Smooth muscle cell (in vitro differentiated cells): ENCODE measurements at regions not wholly inside any gene's neighbourhood (a gene's known extent, or its start where the extent isn't known, plus 50 kb on each side); places are given as distances from the start of the nearest gene placed in this dataset.

ENCODE experiments used
- DNase-seq: peaks from one replicate; lab custom pipeline; 2025; ENCODE audit not compliant: unreplicated experiment; lab: John Stamatoyannopoulos, UW
- H2AFZ ChIP-seq: fragments of 200-600 bp; sonication (generic); 2 replicates; pipeline ENCODE4 v1.6.0; 2016; ENCODE audit warnings: antibody characterized with exemption, low read depth, mild to moderate bottlenecking
- H3F3A ChIP-seq: fragments of 200-600 bp; sonication (generic); 2 replicates; pipeline ENCODE4 v1.6.0; 2017; ENCODE audit warnings: antibody characterized with exemption, low read depth
- H3K27ac ChIP-seq: fragments of 200-600 bp; sonication (generic); 2 replicates; pipeline ENCODE4 v1.5.1; 2016; ENCODE audit warnings: low read depth, mild to moderate bottlenecking
- H3K27me3 ChIP-seq: fragments of 200-600 bp; sonication (generic); 2 replicates; pipeline ENCODE4 v1.6.1; 2016; ENCODE audit warnings: low read depth, mild to moderate bottlenecking
- H3K36me3 ChIP-seq: fragments of 200-600 bp; sonication (generic); 2 replicates; pipeline ENCODE4 v1.5.1; 2016; ENCODE audit warnings: low read depth
- H3K4me1 ChIP-seq: fragments of 200-600 bp; sonication (generic); 2 replicates; pipeline ENCODE4 v1.5.1; 2016; ENCODE audit warnings: low read depth
- H3K4me2 ChIP-seq: fragments of 200-600 bp; sonication (generic); 2 replicates; pipeline ENCODE4 v1.6.0; 2016; ENCODE audit warnings: mild to moderate bottlenecking
- H3K4me3 ChIP-seq: fragments of 200-600 bp; sonication (generic); 2 replicates; pipeline ENCODE4 v1.5.1; 2016; ENCODE audit warnings: mild to moderate bottlenecking
- H3K79me2 ChIP-seq: fragments of 200-600 bp; sonication (generic); 2 replicates; pipeline ENCODE4 v1.6.0; 2016; ENCODE audit warnings: low read depth, mild to moderate bottlenecking
- H3K9ac ChIP-seq: fragments of 200-600 bp; sonication (generic); 2 replicates; pipeline ENCODE4 v1.6.0; 2016; ENCODE audit warnings: low read depth
- H3K9me3 ChIP-seq: fragments of 200-600 bp; sonication (generic); replicated peaks from 2 replicates; pipeline ENCODE4 v1.5.1; 2016; ENCODE audit warnings: low read depth
- H4K20me1 ChIP-seq: fragments of 200-600 bp; sonication (generic); 2 replicates; pipeline ENCODE4 v1.6.0; 2016; ENCODE audit warnings: low read depth
- CTCF ChIP-seq: fragments of 200-600 bp; sonication (generic); IDR thresholded peaks from 2 replicates; pipeline ENCODE4 v1.5.1; 2017; ENCODE audit warnings: borderline replicate concordance, mild to moderate bottlenecking, antibody characterized with exemption; ENCODE audit not compliant: insufficient read depth, poor library complexity, severe bottlenecking
- WGBS: methylation state at CpG from one replicate; pipeline ENCODE4 v1.1.7; 2016; ENCODE audit warnings: low lambda C conversion rate; 5-methylcytosine and 5-hydroxymethylcytosine counted together

- Histone ChIP-seq H3K9me3 (no peaks in the 10 kb centered on the region), H3K4me3 (no peak overlapping the region), H4K20me1 (no peaks in the 10 kb centered on the region), H2AFZ (no peak overlapping the region), H3K4me2 (no peak overlapping the region), H3K4me1 (no peaks in the 10 kb centered on the region), H3K27me3 (no peaks in the 10 kb centered on the region), H3K27ac (no peak overlapping the region), H3K36me3 (no peaks in the 10 kb centered on the region), H3F3A (no peaks in the 10 kb centered on the region), H3K9ac (no peak overlapping the region), H3K79me2 (no peaks in the 10 kb centered on the region)
- no peak for DNase-seq
- no peak for TF ChIP-seq CTCF
- WGBS: 63% methylated on average over 1 of the region's 1 CpG
These were observed 645.6 kb downstream of the SOX5 start for GRCh38 chr12:23303821-23304220.

GRCh38 chr12:23333938-23334337 lies 615.5 kb downstream of the SOX5 start:
- H3K9ac ChIP-seq: no peak overlapping the region
- no peak for TF ChIP-seq CTCF
- no peaks in the 10 kb centered on the region for H3K4me1 ChIP-seq
- no peaks in the 10 kb centered on the region for H3K27me3 ChIP-seq
- no peak for DNase-seq
- WGBS: 87% methylated on average over 2 of the region's 2 CpGs
- H3K36me3 ChIP-seq: no peaks in the 10 kb centered on the region
- H4K20me1 ChIP-seq: no peaks in the 10 kb centered on the region
- H3K9me3 ChIP-seq: no peaks in the 10 kb centered on the region
- no peak overlapping the region for H3K4me2 ChIP-seq
- H3K79me2 ChIP-seq: no peaks in the 10 kb centered on the region
- H3K4me3 ChIP-seq: no peak overlapping the region
- no peaks in the 10 kb centered on the region for H3F3A ChIP-seq
- no peak overlapping the region for H2AFZ ChIP-seq
- H3K27ac ChIP-seq: no peak overlapping the region

- Histone ChIP-seq H3F3A (no peaks in the 10 kb centered on the region), H3K9ac (no peak overlapping the region), H3K36me3 (no peaks in the 10 kb centered on the region), H3K4me2 (no peak overlapping the region), H3K9me3 (no peaks in the 10 kb centered on the region), H3K27ac (no peak overlapping the region), H4K20me1 (no peaks in the 10 kb centered on the region), H3K27me3 (no peaks in the 10 kb centered on the region), H3K4me1 (no peaks in the 10 kb centered on the region), H3K79me2 (no peaks in the 10 kb centered on the region), H3K4me3 (no peak overlapping the region), H2AFZ (no peak overlapping the region)
- no peak for TF ChIP-seq CTCF
- DNase-seq: no peak
- WGBS: 95% methylated on average over 3 of the region's 3 CpGs
These were observed 613.9 kb downstream of the SOX5 start for GRCh38 chr12:23335593-23335992.

- Histone ChIP-seq H3K36me3 (no peaks in the 10 kb centered on the region), H4K20me1 (no peaks in the 10 kb centered on the region), H3K4me3 (no peak overlapping the region), H2AFZ (no peak overlapping the region), H3K27me3 (no peaks in the 10 kb centered on the region), H3K9ac (no peak overlapping the region), H3K79me2 (no peaks in the 10 kb centered on the region), H3K27ac (no peak overlapping the region), H3K9me3 (no peaks in the 10 kb centered on the region), H3K4me2 (no peak overlapping the region), H3K4me1 (no peaks in the 10 kb centered on the region), H3F3A (no peaks in the 10 kb centered on the region)
- no peak for DNase-seq
- WGBS: 88% methylated on average over 3 of the region's 3 CpGs
- TF ChIP-seq CTCF: no peak
These were observed 612.3 kb downstream of the SOX5 start for GRCh38 chr12:23337213-23337612.
